GM23338 (cell line): ENCODE measurements at regions not wholly inside any gene's neighbourhood (a gene's known extent, or its start where the extent isn't known, plus 50 kb on each side); places are given as distances from the start of the nearest gene placed in this dataset.

Experiments
- ATAC-seq: fragments of 200-7000 bp; cut with Tn5 transposase; 3 replicates; pipeline ENCODE4 v1.9.1; 2020
- DNase-seq: peaks from one replicate; pipeline ENCODE4 v3.0.0-alpha.2; 2015; ENCODE audit warnings: low spot score
- H2AFZ ChIP-seq: fragments of 200-600 bp; sonication (generic); 2 replicates; pipeline ENCODE4 v1.8.0; 2016; ENCODE audit warnings: antibody characterized with exemption, mild to moderate bottlenecking, moderate library complexity
- H3F3A ChIP-seq: fragments of 200-600 bp; sonication (generic); replicated peaks from 2 replicates; pipeline ENCODE4 v1.8.0; 2017; ENCODE audit warnings: antibody characterized with exemption, mixed run types, low read depth
- H3K27ac ChIP-seq: fragments of 200-600 bp; sonication (generic); 2 replicates; pipeline ENCODE4 v1.6.1; 2016; ENCODE audit warnings: low read depth
- H3K27me3 ChIP-seq: fragments of 200-600 bp; sonication (generic); 2 replicates; pipeline ENCODE4 v1.8.0; 2016; ENCODE audit warnings: mild to moderate bottlenecking, mixed run types, moderate library complexity; ENCODE audit not compliant: insufficient read depth
- H3K36me3 ChIP-seq: fragments of 200-600 bp; sonication (generic); 2 replicates; pipeline ENCODE4 v1.8.0; 2016; ENCODE audit warnings: mild to moderate bottlenecking; ENCODE audit not compliant: insufficient read depth
- H3K4me1 ChIP-seq: fragments of 200-600 bp; sonication (generic); 2 replicates; pipeline ENCODE4 v1.8.0; 2016; ENCODE audit warnings: mild to moderate bottlenecking, moderate library complexity; ENCODE audit not compliant: insufficient read depth
- H3K4me2 ChIP-seq: fragments of 200-600 bp; sonication (generic); 2 replicates; pipeline ENCODE4 v1.7.1; 2017; ENCODE audit warnings: mixed run types
- H3K4me3 ChIP-seq: fragments of 200-600 bp; sonication (generic); 2 replicates; pipeline ENCODE4 v1.6.1; 2016; ENCODE audit warnings: mixed run types
- H3K79me2 ChIP-seq: fragments of 200-600 bp; sonication (generic); replicated peaks from 2 replicates; pipeline ENCODE4 v1.8.0; 2017; ENCODE audit warnings: mild to moderate bottlenecking; ENCODE audit not compliant: insufficient read depth
- H3K9me2 ChIP-seq: fragments of 200-600 bp; sonication (generic); 2 replicates; pipeline ENCODE4 v1.8.0; 2017; ENCODE audit not compliant: insufficient read depth
- H4K20me1 ChIP-seq: fragments of 200-600 bp; sonication (generic); replicated peaks from 2 replicates; pipeline ENCODE4 v1.8.0; 2017; ENCODE audit warnings: mild to moderate bottlenecking; ENCODE audit not compliant: insufficient read depth
- H3K27ac Mint-ChIP-seq: 2 replicates; pipeline ENCODE4 v1.8.0; 2020; ENCODE audit warnings: inconsistent platforms, mild to moderate bottlenecking, moderate library complexity, mixed read lengths
- H3K27me3 Mint-ChIP-seq: 3 replicates; pipeline ENCODE4 v1.8.0; 2022; ENCODE audit warnings: low read depth, mild to moderate bottlenecking, moderate library complexity, mixed read lengths, inconsistent platforms; ENCODE audit not compliant: insufficient read depth, poor library complexity
- H3K36me3 Mint-ChIP-seq: 3 replicates; pipeline ENCODE4 v1.8.0; 2021; ENCODE audit warnings: low read depth, mild to moderate bottlenecking, inconsistent platforms, moderate library complexity, mixed read lengths
- H3K4me1 Mint-ChIP-seq: 3 replicates; pipeline ENCODE4 v1.8.0; 2020; ENCODE audit warnings: mild to moderate bottlenecking, inconsistent platforms, mixed read lengths
- H3K4me3 Mint-ChIP-seq: 3 replicates; pipeline ENCODE4 v1.8.0; 2021; ENCODE audit warnings: moderate library complexity, mild to moderate bottlenecking, inconsistent platforms, mixed read lengths
- H3K9me3 Mint-ChIP-seq: 3 replicates; pipeline ENCODE4 v1.8.0; 2020; ENCODE audit warnings: moderate library complexity, mild to moderate bottlenecking, inconsistent platforms, mixed read lengths
- CREB1 ChIP-seq: fragments of 250-450 bp; sonication (Bioruptor Pico); IDR thresholded peaks from 2 replicates; pipeline ENCODE4 v1.5.0; 2020; ENCODE audit warnings: low read depth, mild to moderate bottlenecking, moderate library complexity
- CTCF ChIP-seq, 2 experiments: fragments of 200-600 bp in 1 of 2; sonication (generic) in 1 of 2; conservative IDR thresholded peaks; 2 replicates each; pipeline versions ENCODE4 v1.5.1 to v1.6.1; 2016 to 2017; ENCODE audit warnings: antibody characterized with exemption in 2 of 2, low read depth in 2 of 2, mild to moderate bottlenecking in 2 of 2, moderate library complexity in 1 of 2
- EZH2 ChIP-seq: fragments of 200-600 bp; sonication (generic); IDR thresholded peaks from one replicate; pipeline ENCODE4 v1.8.0; 2017; ENCODE audit warnings: antibody characterized with exemption, mild to moderate bottlenecking, low read depth; ENCODE audit not compliant: unreplicated experiment
- EZH2phosphoT487 ChIP-seq: fragments of 200-600 bp; sonication (generic); IDR thresholded peaks from one replicate; pipeline ENCODE4 v1.8.1; 2018; ENCODE audit warnings: antibody characterized with exemption; ENCODE audit not compliant: unreplicated experiment
- JUNB ChIP-seq: IDR thresholded peaks from one replicate; pipeline ENCODE4 v1.6.1; 2016; ENCODE audit warnings: antibody characterized with exemption; ENCODE audit not compliant: unreplicated experiment
- NANOG ChIP-seq: IDR thresholded peaks from 2 replicates; pipeline ENCODE4 v1.6.1; 2016; ENCODE audit warnings: antibody characterized with exemption, borderline replicate concordance
- POLR2AphosphoS5 ChIP-seq: IDR thresholded peaks from 2 replicates; pipeline ENCODE4 v1.6.1; 2016; ENCODE audit warnings: antibody characterized with exemption, low read depth
- REST ChIP-seq: IDR thresholded peaks from one replicate; pipeline ENCODE4 v1.6.1; 2018; ENCODE audit warnings: antibody characterized with exemption; ENCODE audit not compliant: unreplicated experiment
- STAT1 ChIP-seq: IDR thresholded peaks from one replicate; pipeline ENCODE4 v1.6.1; 2016; ENCODE audit warnings: antibody characterized with exemption; ENCODE audit not compliant: unreplicated experiment
- ZNF114 ChIP-seq: fragments of 250-450 bp; sonication (Bioruptor Pico); IDR thresholded peaks from 2 replicates; pipeline ENCODE4 v1.5.0; 2020; ENCODE audit warnings: mild to moderate bottlenecking, moderate library complexity
- ZNF331 ChIP-seq: fragments of 250-450 bp; sonication (Bioruptor Pico); IDR thresholded peaks from 2 replicates; pipeline ENCODE4 v1.5.0; 2020; ENCODE audit warnings: low read depth, mild to moderate bottlenecking, moderate library complexity
- TF ChIP-seq, protein P1 (sequence below): IDR thresholded peaks from 2 replicates; pipeline ENCODE4 v1.6.1; 2016; ENCODE audit warnings: antibody characterized with exemption

DNA sequence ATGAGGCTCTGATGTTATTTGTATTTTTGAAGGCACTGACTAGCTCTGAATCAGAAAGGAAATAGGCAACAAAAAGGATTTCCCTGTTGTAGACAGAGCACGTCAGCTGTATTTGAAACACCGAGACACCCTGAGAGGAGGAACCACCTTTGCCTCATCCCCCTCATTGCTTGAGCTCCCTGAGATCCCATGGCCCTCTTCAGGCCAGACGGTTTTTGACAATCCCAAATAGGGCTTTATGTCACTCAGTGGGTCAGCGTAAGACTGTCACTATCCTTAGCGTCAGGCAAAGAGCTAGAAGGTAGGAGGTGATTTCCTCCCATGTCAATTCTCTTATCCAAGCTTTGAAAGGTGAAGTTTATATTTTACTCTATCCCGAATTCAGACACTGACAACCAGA is 254.3 kb downstream of the ZNF621 start:
- DNase-seq (peak; percentile 49), ATAC-seq (peak; percentile 78)
- Mint-ChIP-seq H3K4me1 (peaks cover 4% of the 10 kb centered on the region), H3K9me3 (no peaks in the 10 kb centered on the region), H3K36me3 (no peaks in the 10 kb centered on the region), H3K27me3 (no peaks in the 10 kb centered on the region), H3K4me3 (no peak overlapping the region), H3K27ac (no peak overlapping the region)
- Histone ChIP-seq H3K4me3 (no peak overlapping the region), H3K4me2 (no peak overlapping the region), H4K20me1 (no peaks in the 10 kb centered on the region), H3K27ac (no peak overlapping the region), H3F3A (no peaks in the 10 kb centered on the region), H3K4me1 (peaks cover 7% of the 10 kb centered on the region; the same call in 1 of the 2 replicates), H2AFZ (no peak overlapping the region), H3K9me2 (peaks cover 14% of the 10 kb centered on the region), H3K79me2 (no peaks in the 10 kb centered on the region), H3K36me3 (no peaks in the 10 kb centered on the region), H3K27me3 (no peaks in the 10 kb centered on the region)
- TF ChIP-seq JUNB (no peak), EZH2 (no peak), NANOG (no peak), POLR2AphosphoS5 (no peak), EZH2phosphoT487 (no peak), ZNF114 (CRISPR knock-in tag) (no peak), CTCF (conservative IDR thresholded peaks at IDR 0.05; ENCODE audit: low read depth in 2 of 2) (peak in 1 of 2 experiments; percentile 36; a peak in 2 of 4 replicates)
- TF ChIP-seq, protein P1, sequence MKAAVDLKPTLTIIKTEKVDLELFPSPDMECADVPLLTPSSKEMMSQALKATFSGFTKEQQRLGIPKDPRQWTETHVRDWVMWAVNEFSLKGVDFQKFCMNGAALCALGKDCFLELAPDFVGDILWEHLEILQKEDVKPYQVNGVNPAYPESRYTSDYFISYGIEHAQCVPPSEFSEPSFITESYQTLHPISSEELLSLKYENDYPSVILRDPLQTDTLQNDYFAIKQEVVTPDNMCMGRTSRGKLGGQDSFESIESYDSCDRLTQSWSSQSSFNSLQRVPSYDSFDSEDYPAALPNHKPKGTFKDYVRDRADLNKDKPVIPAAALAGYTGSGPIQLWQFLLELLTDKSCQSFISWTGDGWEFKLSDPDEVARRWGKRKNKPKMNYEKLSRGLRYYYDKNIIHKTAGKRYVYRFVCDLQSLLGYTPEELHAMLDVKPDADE = no peak

- Mint-ChIP-seq H3K9me3 (no peaks in the 10 kb centered on the region; the same call in 2 of the 3 replicates), H3K27me3 (no peaks in the 10 kb centered on the region), H3K36me3 (no peaks in the 10 kb centered on the region), H3K4me1 (peaks cover 4% of the 10 kb centered on the region), H3K27ac (no peak overlapping the region), H3K4me3 (no peak overlapping the region)
- peaks cover 16% of the 10 kb centered on the region for H3K9me2 ChIP-seq
- H3K4me3 ChIP-seq = no peak overlapping the region
- H3K79me2 ChIP-seq = no peaks in the 10 kb centered on the region
- DNase-seq = peak; percentile 52
- no peaks in the 10 kb centered on the region for H4K20me1 ChIP-seq
- H3K4me2 ChIP-seq = no peak overlapping the region
- peaks cover 7% of the 10 kb centered on the region; the same call in 1 of the 2 replicates for H3K4me1 ChIP-seq
- peak overlapping the region; percentile 90 for H2AFZ ChIP-seq
- H3K27me3 ChIP-seq = no peaks in the 10 kb centered on the region
- ATAC-seq = peak; percentile 68
- H3F3A ChIP-seq = no peaks in the 10 kb centered on the region
- H3K27ac ChIP-seq = no peak overlapping the region
- no peaks in the 10 kb centered on the region for H3K36me3 ChIP-seq
- TF ChIP-seq CREB1 (CRISPR knock-in tag) (no peak), NANOG (no peak), ZNF114 (CRISPR knock-in tag) (no peak), POLR2AphosphoS5 (no peak), CTCF (conservative IDR thresholded peaks at IDR 0.05; ENCODE audit: low read depth in 2 of 2) (no peak), REST (no peak), EZH2phosphoT487 (no peak), ZNF331 (CRISPR knock-in tag) (no peak), STAT1 (no peak), EZH2 (no peak), JUNB (no peak)
- TF ChIP-seq, protein P1 = no peak
Measured at GRCh38 chr3:40780291-40780924, 255.6 kb downstream of the ZNF621 start.
